Parathyroid adenoma (tissue), 2 donors: ENCODE measurements at regions not wholly inside any gene's neighbourhood (a gene's known extent, or its start where the extent isn't known, plus 50 kb on each side); places are given as distances from the start of the nearest gene placed in this dataset.
"Not testable (repeated sequence)": the region's sequence is repeated elsewhere in the genome, so short reads cannot be mapped to it uniquely, and the experiment has no call there.

Experiments
- H2AFZ ChIP-seq: fragments of 300-600 bp; sonication (generic); one replicate; pipeline ENCODE4 v1.7.0; 2017; ENCODE audit warnings: antibody characterized with exemption, mild to moderate bottlenecking
- H3K27ac ChIP-seq: fragments of 300-600 bp; sonication (generic); one replicate; pipeline ENCODE4 v1.7.0; 2017
- H3K27me3 ChIP-seq: fragments of 300-600 bp; sonication (generic); one replicate; pipeline ENCODE4 v1.7.0; 2017; ENCODE audit warnings: low read length; ENCODE audit not compliant: control insufficient read depth, insufficient read depth
- H3K36me3 ChIP-seq: fragments of 300-600 bp; sonication (generic); one replicate; pipeline ENCODE4 v1.7.0; 2017; ENCODE audit warnings: low read length; ENCODE audit not compliant: control insufficient read depth, insufficient read depth
- H3K4me1 ChIP-seq: fragments of 300-600 bp; sonication (generic); one replicate; pipeline ENCODE4 v1.7.0; 2017; ENCODE audit warnings: control low read depth
- H3K4me2 ChIP-seq: fragments of 300-600 bp; sonication (generic); one replicate; pipeline ENCODE4 v1.7.0; 2017; ENCODE audit warnings: low read length
- H3K4me3 ChIP-seq: fragments of 300-600 bp; sonication (generic); one replicate; pipeline ENCODE4 v1.7.0; 2017; ENCODE audit warnings: low read depth, low read length
- H3K79me2 ChIP-seq: fragments of 300-600 bp; sonication (generic); one replicate; pipeline ENCODE4 v1.7.0; 2017; ENCODE audit warnings: control low read depth
- H3K9ac ChIP-seq: fragments of 300-600 bp; sonication (generic); one replicate; pipeline ENCODE4 v1.7.0; 2017; ENCODE audit warnings: mild to moderate bottlenecking
- H3K9me3 ChIP-seq: fragments of 300-600 bp; sonication (generic); one replicate; pipeline ENCODE4 v1.7.0; 2017; ENCODE audit warnings: low read length; ENCODE audit not compliant: control insufficient read depth
- TF ChIP-seq, protein P1 (sequence below): fragments of 300-600 bp; sonication (generic); IDR thresholded peaks from one replicate; pipeline ENCODE4 v1.7.0; 2017; ENCODE audit warnings: antibody characterized with exemption, mild to moderate bottlenecking
- donor health status: primary hyperparathyroidism.

- no peaks in the 10 kb centered on the region for H3K9me3 ChIP-seq
- TF ChIP-seq, protein P1, sequence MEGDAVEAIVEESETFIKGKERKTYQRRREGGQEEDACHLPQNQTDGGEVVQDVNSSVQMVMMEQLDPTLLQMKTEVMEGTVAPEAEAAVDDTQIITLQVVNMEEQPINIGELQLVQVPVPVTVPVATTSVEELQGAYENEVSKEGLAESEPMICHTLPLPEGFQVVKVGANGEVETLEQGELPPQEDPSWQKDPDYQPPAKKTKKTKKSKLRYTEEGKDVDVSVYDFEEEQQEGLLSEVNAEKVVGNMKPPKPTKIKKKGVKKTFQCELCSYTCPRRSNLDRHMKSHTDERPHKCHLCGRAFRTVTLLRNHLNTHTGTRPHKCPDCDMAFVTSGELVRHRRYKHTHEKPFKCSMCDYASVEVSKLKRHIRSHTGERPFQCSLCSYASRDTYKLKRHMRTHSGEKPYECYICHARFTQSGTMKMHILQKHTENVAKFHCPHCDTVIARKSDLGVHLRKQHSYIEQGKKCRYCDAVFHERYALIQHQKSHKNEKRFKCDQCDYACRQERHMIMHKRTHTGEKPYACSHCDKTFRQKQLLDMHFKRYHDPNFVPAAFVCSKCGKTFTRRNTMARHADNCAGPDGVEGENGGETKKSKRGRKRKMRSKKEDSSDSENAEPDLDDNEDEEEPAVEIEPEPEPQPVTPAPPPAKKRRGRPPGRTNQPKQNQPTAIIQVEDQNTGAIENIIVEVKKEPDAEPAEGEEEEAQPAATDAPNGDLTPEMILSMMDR = no peak
- H3K79me2 ChIP-seq = no peaks in the 10 kb centered on the region
- H2AFZ ChIP-seq = no peak overlapping the region
- H3K9ac ChIP-seq = no peak overlapping the region
- no peaks in the 10 kb centered on the region for H3K36me3 ChIP-seq
- no peak overlapping the region for H3K4me2 ChIP-seq
- H3K27ac ChIP-seq = no peak overlapping the region
- no peaks in the 10 kb centered on the region for H3K27me3 ChIP-seq
- no peak overlapping the region for H3K4me3 ChIP-seq
- H3K4me1 ChIP-seq = no peaks in the 10 kb centered on the region
These were observed 51.1 kb upstream of the MIER3 start for GRCh38 chr5:57002959-57003485.

GRCh38 chr5:57003566-57003965 lies 51.6 kb upstream of the MIER3 start:
- not testable (repeated sequence) for H3K79me2 ChIP-seq, H2AFZ ChIP-seq, H3K36me3 ChIP-seq, H3K9me3 ChIP-seq, H3K4me2 ChIP-seq, H3K4me1 ChIP-seq, H3K9ac ChIP-seq, H3K27ac ChIP-seq, H3K4me3 ChIP-seq, H3K27me3 ChIP-seq

DNA sequence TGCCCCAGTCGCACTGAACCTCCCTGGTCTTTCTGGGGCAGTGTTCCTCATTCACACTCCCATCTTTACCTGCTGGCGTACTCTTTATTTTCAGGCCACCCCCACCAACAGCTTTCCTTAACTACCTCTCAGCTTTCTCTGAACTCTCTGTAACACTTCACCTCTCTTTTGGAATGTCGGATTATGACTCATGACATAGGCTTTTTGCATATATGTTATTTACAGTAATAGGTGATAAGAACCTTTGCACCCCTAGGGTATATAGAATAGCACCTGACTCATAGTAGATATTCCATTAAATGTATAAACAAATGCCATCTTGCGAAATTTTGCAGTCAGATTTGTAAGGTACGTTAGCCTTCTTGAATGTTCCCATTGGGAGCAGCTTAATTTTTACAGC lies 52.9 kb upstream of the MIER3 start:
- Histone ChIP-seq H2AFZ (no peak overlapping the region), H3K36me3 (no peaks in the 10 kb centered on the region), H3K4me2 (no peak overlapping the region), H3K9ac (no peak overlapping the region), H3K9me3 (no peaks in the 10 kb centered on the region), H3K27me3 (no peaks in the 10 kb centered on the region), H3K4me3 (no peak overlapping the region), H3K4me1 (no peaks in the 10 kb centered on the region), H3K27ac (no peak overlapping the region), H3K79me2 (no peaks in the 10 kb centered on the region)
- TF ChIP-seq, protein P1 = no peak

DNA sequence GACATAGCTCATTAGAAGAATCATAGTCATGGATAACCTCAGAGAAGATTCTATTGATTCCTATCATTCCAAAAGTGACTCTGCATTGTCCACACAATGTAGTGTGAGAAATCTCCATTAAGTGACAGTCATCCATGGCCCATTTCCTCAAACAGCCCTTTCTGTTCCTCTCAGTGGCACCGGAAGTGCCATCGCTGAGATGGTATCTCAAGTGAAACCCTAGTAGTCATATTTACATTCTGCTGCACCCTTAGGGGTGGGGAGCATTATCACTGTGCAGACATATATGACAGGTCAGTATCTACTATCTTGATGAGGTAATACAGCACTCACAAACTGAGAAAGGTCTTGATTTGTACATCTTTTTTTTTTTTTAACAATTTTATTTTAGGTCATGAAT lies 55.4 kb upstream of the MIER3 start:
- no peak overlapping the region for H3K4me3 ChIP-seq
- H3K36me3 ChIP-seq = no peaks in the 10 kb centered on the region
- no peaks in the 10 kb centered on the region for H3K79me2 ChIP-seq
- H3K4me2 ChIP-seq = no peak overlapping the region
- no peak overlapping the region for H2AFZ ChIP-seq
- TF ChIP-seq, protein P1 = no peak
- no peaks in the 10 kb centered on the region for H3K4me1 ChIP-seq
- no peak overlapping the region for H3K27ac ChIP-seq
- H3K9me3 ChIP-seq = no peaks in the 10 kb centered on the region
- no peaks in the 10 kb centered on the region for H3K27me3 ChIP-seq
- H3K9ac ChIP-seq = no peak overlapping the region

GRCh38 chr5:57009811-57010210 lies 57.9 kb upstream of the MIER3 start:
- TF ChIP-seq, protein P1 = no peak
- no peak overlapping the region for H3K4me3 ChIP-seq
- H2AFZ ChIP-seq = no peak overlapping the region

More at GRCh38 chr5:57009811-57010210, 57.9 kb upstream of the MIER3 start:
- Histone ChIP-seq H3K27me3 (no peaks in the 10 kb centered on the region), H3K9me3 (no peaks in the 10 kb centered on the region), H3K79me2 (no peaks in the 10 kb centered on the region), H3K36me3 (no peaks in the 10 kb centered on the region), H3K4me2 (no peak overlapping the region), H3K27ac (no peak overlapping the region), H3K4me1 (no peaks in the 10 kb centered on the region), H3K9ac (no peak overlapping the region)
